ENCODE measurements at regions not wholly inside any gene's neighbourhood (a gene's known extent, or its start where the extent isn't known, plus 50 kb on each side); places are given as distances from the start of the nearest gene placed in this dataset.

- Histone ChIP-seq H3K4me1 (ENCODE audit: control insufficient read depth in 1 of 2, insufficient read depth in 1 of 2, low read depth in 1 of 2, low read length in 1 of 2) (peaks cover 0 to 6% of the 10 kb centered on the region in 2 experiments), H3K27me3 (no peaks in the 10 kb centered on the region), H3K4me3 (ENCODE audit: low read depth in 1 of 2, low read length in 1 of 2) (no peak overlapping the region), H3K36me3 (no peaks in the 10 kb centered on the region), H3K27ac (no peak overlapping the region), H3K9me3 (no peaks in the 10 kb centered on the region)
- TF ChIP-seq, protein P1, sequence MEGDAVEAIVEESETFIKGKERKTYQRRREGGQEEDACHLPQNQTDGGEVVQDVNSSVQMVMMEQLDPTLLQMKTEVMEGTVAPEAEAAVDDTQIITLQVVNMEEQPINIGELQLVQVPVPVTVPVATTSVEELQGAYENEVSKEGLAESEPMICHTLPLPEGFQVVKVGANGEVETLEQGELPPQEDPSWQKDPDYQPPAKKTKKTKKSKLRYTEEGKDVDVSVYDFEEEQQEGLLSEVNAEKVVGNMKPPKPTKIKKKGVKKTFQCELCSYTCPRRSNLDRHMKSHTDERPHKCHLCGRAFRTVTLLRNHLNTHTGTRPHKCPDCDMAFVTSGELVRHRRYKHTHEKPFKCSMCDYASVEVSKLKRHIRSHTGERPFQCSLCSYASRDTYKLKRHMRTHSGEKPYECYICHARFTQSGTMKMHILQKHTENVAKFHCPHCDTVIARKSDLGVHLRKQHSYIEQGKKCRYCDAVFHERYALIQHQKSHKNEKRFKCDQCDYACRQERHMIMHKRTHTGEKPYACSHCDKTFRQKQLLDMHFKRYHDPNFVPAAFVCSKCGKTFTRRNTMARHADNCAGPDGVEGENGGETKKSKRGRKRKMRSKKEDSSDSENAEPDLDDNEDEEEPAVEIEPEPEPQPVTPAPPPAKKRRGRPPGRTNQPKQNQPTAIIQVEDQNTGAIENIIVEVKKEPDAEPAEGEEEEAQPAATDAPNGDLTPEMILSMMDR (IDR thresholded peaks at IDR 0.05): no peak
These were observed 465.4 kb upstream of the BTBD3 start for GRCh38 chr20:11452326-11452725.

DNA sequence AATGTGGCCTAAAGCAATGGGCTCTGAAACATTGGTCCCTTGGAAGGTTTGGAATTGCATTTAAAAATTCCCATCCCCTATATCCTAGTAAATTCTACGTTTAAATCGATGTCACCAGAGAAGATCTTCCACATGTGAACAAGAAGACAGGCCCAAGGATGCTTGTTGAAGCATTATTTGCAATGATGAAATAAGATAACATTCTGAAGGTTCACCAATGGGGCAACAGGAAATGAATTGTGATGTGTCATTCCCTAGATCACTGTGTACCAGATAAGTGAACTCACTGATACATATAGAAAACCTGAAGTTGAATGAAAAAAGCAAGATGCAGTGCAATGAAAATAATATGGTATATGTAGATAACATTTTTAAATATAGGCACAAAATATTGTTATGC lies 464.3 kb upstream of the BTBD3 start:
- no peak overlapping the region for H3K4me3 ChIP-seq (ENCODE audit: low read depth in 1 of 2, low read length in 1 of 2)
- H3K36me3 ChIP-seq: no peaks in the 10 kb centered on the region
- no peak overlapping the region for H3K27ac ChIP-seq
- no peaks in the 10 kb centered on the region for H3K27me3 ChIP-seq
- peaks cover 0 to 6% of the 10 kb centered on the region in 2 experiments for H3K4me1 ChIP-seq (ENCODE audit: control insufficient read depth in 1 of 2, insufficient read depth in 1 of 2, low read depth in 1 of 2, low read length in 1 of 2)
- H3K9me3 ChIP-seq: no peaks in the 10 kb centered on the region
- TF ChIP-seq, protein P1 (IDR thresholded peaks at IDR 0.05): no peak

GRCh38 chr20:11454966-11455799 lies 462.5 kb upstream of the BTBD3 start:
- Histone ChIP-seq H3K27me3 (no peaks in the 10 kb centered on the region), H3K27ac (no peak overlapping the region), H3K9me3 (no peaks in the 10 kb centered on the region), H3K4me3 (ENCODE audit: low read depth in 1 of 2, low read length in 1 of 2) (no peak overlapping the region), H3K4me1 (ENCODE audit: control insufficient read depth in 1 of 2, insufficient read depth in 1 of 2, low read depth in 1 of 2, low read length in 1 of 2) (peaks cover 0 to 6% of the 10 kb centered on the region in 2 experiments), H3K36me3 (no peaks in the 10 kb centered on the region)
- TF ChIP-seq, protein P1 (IDR thresholded peaks at IDR 0.05): no peak

DNA sequence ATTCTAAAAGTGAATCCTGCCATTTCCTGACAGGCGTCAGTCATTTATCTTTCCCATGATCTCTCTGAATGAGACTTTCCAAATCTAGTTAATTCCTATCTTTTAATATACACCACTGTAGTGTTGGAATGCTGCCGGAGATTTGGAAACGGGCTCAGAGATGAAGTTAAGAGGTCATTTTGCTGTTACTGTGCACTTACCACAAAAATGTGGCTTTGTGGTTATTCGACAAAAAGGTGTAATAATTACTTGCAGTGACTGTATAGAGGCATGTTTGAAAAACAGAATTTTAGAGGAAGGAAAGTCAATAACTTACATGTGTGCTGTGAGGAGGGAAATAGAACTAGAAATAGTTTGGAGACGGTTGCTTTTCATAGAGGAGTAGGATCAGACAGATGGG lies 460.2 kb upstream of the BTBD3 start:
- no peaks in the 10 kb centered on the region for H3K9me3 ChIP-seq
- TF ChIP-seq, protein P1 (IDR thresholded peaks at IDR 0.05): no peak
- H3K4me1 ChIP-seq (ENCODE audit: control insufficient read depth in 1 of 2, insufficient read depth in 1 of 2, low read depth in 1 of 2, low read length in 1 of 2): peaks cover 0 to under 1% of the 10 kb centered on the region in 2 experiments
- H3K36me3 ChIP-seq: no peaks in the 10 kb centered on the region
- no peak overlapping the region for H3K4me3 ChIP-seq (ENCODE audit: low read depth in 1 of 2, low read length in 1 of 2)
- H3K27ac ChIP-seq: no peak overlapping the region
- H3K27me3 ChIP-seq: no peaks in the 10 kb centered on the region

- no peak overlapping the region for H3K4me3 ChIP-seq (ENCODE audit: low read depth in 1 of 2, low read length in 1 of 2)
- TF ChIP-seq, protein P1 (IDR thresholded peaks at IDR 0.05): no peak
- H3K36me3 ChIP-seq: no peaks in the 10 kb centered on the region
- no peaks in the 10 kb centered on the region for H3K4me1 ChIP-seq (ENCODE audit: control insufficient read depth in 1 of 2, insufficient read depth in 1 of 2, low read depth in 1 of 2, low read length in 1 of 2)
- no peaks in the 10 kb centered on the region for H3K27me3 ChIP-seq
- no peaks in the 10 kb centered on the region for H3K9me3 ChIP-seq
- no peak overlapping the region for H3K27ac ChIP-seq
These were observed 458.4 kb upstream of the BTBD3 start for GRCh38 chr20:11459090-11459890.
